Erythroblast (primary cell): ENCODE measurements at regions not wholly inside any gene's neighbourhood (a gene's known extent, or its start where the extent isn't known, plus 50 kb on each side); places are given as distances from the start of the nearest gene placed in this dataset.

Source experiments
- DNase-seq, 2 experiments: peaks; one replicate each; lab custom pipeline; 2025; lab: John Stamatoyannopoulos, UW
- GATA1 ChIP-seq: IDR thresholded peaks from 2 replicates; pipeline ENCODE4 v1.6.1; 2011; ENCODE audit warnings: low read depth, mild to moderate bottlenecking, control low read depth, low read length, moderate library complexity
- POLR2A ChIP-seq: IDR thresholded peaks from 2 replicates; pipeline ENCODE4 v1.6.1; 2011; ENCODE audit warnings: mild to moderate bottlenecking, low read length

- TF ChIP-seq POLR2A (no peak), GATA1 (no peak)
- DNase-seq: no peak
Observed at GRCh38 chr10:121169406-121169805, 318.2 kb downstream of the WDR11 start.

GRCh38 chr10:121171825-121172787 is 320.9 kb downstream of the WDR11 start:
- no peak for DNase-seq
- no peak for TF ChIP-seq POLR2A
- no peak for TF ChIP-seq GATA1

GRCh38 chr10:121179006-121179405 is 327.8 kb downstream of the WDR11 start:
- TF ChIP-seq POLR2A (no peak), GATA1 (no peak)
- DNase-seq: no peak

- TF ChIP-seq POLR2A: no peak
- TF ChIP-seq GATA1: no peak
- no peak for DNase-seq
Observed at GRCh38 chr10:121182219-121182618, 331.1 kb downstream of the WDR11 start.

- no peak for TF ChIP-seq POLR2A
- no peak for TF ChIP-seq GATA1
Observed at GRCh38 chr10:121183236-121183635, 332.1 kb downstream of the WDR11 start.

GRCh38 chr10:121183707-121184106 is 332.5 kb downstream of the WDR11 start:
- no peak for DNase-seq
- TF ChIP-seq POLR2A: no peak
- TF ChIP-seq GATA1: no peak

More at GRCh38 chr10:121183236-121183635, 332.1 kb downstream of the WDR11 start:
- DNase-seq: no peak

- TF ChIP-seq GATA1: no peak
- TF ChIP-seq POLR2A: no peak
- no peak for DNase-seq
Observed at GRCh38 chr10:121185816-121186455, 334.8 kb downstream of the WDR11 start.

- TF ChIP-seq GATA1 (no peak), POLR2A (no peak)
- DNase-seq: no peak
Observed at GRCh38 chr10:121187391-121187790, 336.2 kb downstream of the WDR11 start.

- DNase-seq: no peak
- no peak for TF ChIP-seq GATA1
- TF ChIP-seq POLR2A: no peak
Observed at GRCh38 chr10:121188005-121188404, 336.8 kb downstream of the WDR11 start.

GRCh38 chr10:121189066-121189465 is 337.9 kb downstream of the WDR11 start:
- no peak for TF ChIP-seq POLR2A
- no peak for TF ChIP-seq GATA1
- DNase-seq: no peak

- DNase-seq: no peak
- TF ChIP-seq GATA1: no peak
- TF ChIP-seq POLR2A: no peak
Observed at GRCh38 chr10:121194696-121195523, 343.7 kb downstream of the WDR11 start.

- TF ChIP-seq POLR2A (no peak), GATA1 (no peak)
- no peak for DNase-seq
Observed at GRCh38 chr10:121195524-121195910, 344.4 kb downstream of the WDR11 start.

- TF ChIP-seq GATA1: no peak
- no peak for TF ChIP-seq POLR2A
- DNase-seq: no peak
Observed at GRCh38 chr10:121199081-121199480, 347.9 kb downstream of the WDR11 start.
